RKO (cell line): ENCODE measurements at regions not wholly inside any gene's neighbourhood (a gene's known extent, or its start where the extent isn't known, plus 50 kb on each side); places are given as distances from the start of the nearest gene placed in this dataset.

Experiments used
- DNase-seq: peaks from one replicate; pipeline ENCODE4 v3.0.0-alpha.2; 2016; ENCODE audit warnings: low spot score

- DNase-seq, result no peak
Observed at GRCh38 chr5:114252226-114252625, 109.6 kb upstream of the KCNN2 start.

- DNase-seq, result no peak
Observed at GRCh38 chr5:114255260-114255659, 106.6 kb upstream of the KCNN2 start.

- no peak for DNase-seq
Observed at GRCh38 chr5:114261989-114262388, 99.9 kb upstream of the KCNN2 start.

GRCh38 chr5:114265432-114266060 lies 96.3 kb upstream of the KCNN2 start:
- DNase-seq, result no peak

- DNase-seq, result no peak
Observed at GRCh38 chr5:114266374-114266773, 95.5 kb upstream of the KCNN2 start.

GRCh38 chr5:114296191-114296590 lies 65.7 kb upstream of the KCNN2 start:
- DNase-seq, result no peak

GRCh38 chr5:114297915-114298314 lies 64.0 kb upstream of the KCNN2 start:
- no peak for DNase-seq

- peak; percentile 31 for DNase-seq
Observed at GRCh38 chr5:114305402-114306207, 56.3 kb upstream of the KCNN2 start.

- no peak for DNase-seq
Observed at GRCh38 chr5:114308017-114308416, 53.9 kb upstream of the KCNN2 start.

- no peak for DNase-seq
Observed at GRCh38 chr5:114308508-114308907, 53.4 kb upstream of the KCNN2 start.

- DNase-seq, result no peak
Observed at GRCh38 chr5:114310666-114311065, 51.2 kb upstream of the KCNN2 start.

GRCh38 chr5:114311281-114311680 lies 50.6 kb upstream of the KCNN2 start:
- no peak for DNase-seq

- no peak for DNase-seq
Observed at GRCh38 chr5:114311968-114312367, 49.9 kb upstream of the KCNN2 start.
